PC-3 (cell line): ENCODE measurements at regions not wholly inside any gene's neighbourhood (a gene's known extent, or its start where the extent isn't known, plus 50 kb on each side); places are given as distances from the start of the nearest gene placed in this dataset.

Experiments
- ATAC-seq: fragments of 200-7000 bp; cut with Tn5 transposase; 2 replicates; pipeline ENCODE4 v1.9.1; 2020; ENCODE audit warnings: mild to moderate bottlenecking, moderate library complexity
- BruUV-seq: library from RNA; stranded (reverse); fragments of 400-500 nt; replicated peaks from 2 replicates; lab custom pipeline; 2021; lab: Mats Ljungman, UMichigan
- CTCF ChIA-PET: fragments of 300-600 bp; sonication (Branson Sonifier 250); formaldehyde crosslinking; loops from one replicate; lab custom pipeline; 2022; ENCODE audit warnings: antibody characterized with exemption; lab: Charles Lee
- POLR2A ChIA-PET: fragments of 300-600 bp; sonication (Branson Sonifier 250); formaldehyde crosslinking; loops from one replicate; lab custom pipeline; 2022; ENCODE audit warnings: antibody characterized with exemption; ENCODE audit not compliant: unreplicated experiment; lab: Charles Lee
- DNase-seq: peaks from one replicate; pipeline ENCODE4 v3.0.0-alpha.2; 2015
- H2AFZ ChIP-seq: fragments of 300-600 bp; sonication (generic); 2 replicates; pipeline ENCODE4 v1.6.0; 2016; ENCODE audit warnings: antibody characterized with exemption, low read length
- H3F3A ChIP-seq: fragments of 300-600 bp; sonication (generic); one replicate; pipeline ENCODE4 v1.6.0; 2017; ENCODE audit warnings: antibody characterized with exemption, low read length, control low read depth, mild to moderate bottlenecking; ENCODE audit not compliant: unreplicated experiment
- H3K27ac ChIP-seq: fragments of 300-600 bp; sonication (generic); 2 replicates; pipeline ENCODE4 v1.5.1; 2016; ENCODE audit warnings: mild to moderate bottlenecking, low read length
- H3K27me3 ChIP-seq: fragments of 300-600 bp; sonication (generic); 2 replicates; pipeline ENCODE4 v1.6.1; 2016; ENCODE audit warnings: low read length, mixed read lengths
- H3K36me3 ChIP-seq: fragments of 300-600 bp; sonication (generic); 2 replicates; pipeline ENCODE4 v1.6.1; 2016; ENCODE audit warnings: low read depth, mixed run types, low read length, mixed read lengths
- H3K4me1 ChIP-seq: fragments of 300-600 bp; sonication (generic); 2 replicates; pipeline ENCODE4 v1.5.1; 2016; ENCODE audit warnings: low read length; ENCODE audit not compliant: insufficient read depth
- H3K4me2 ChIP-seq: fragments of 300-600 bp; sonication (generic); 2 replicates; pipeline ENCODE4 v1.6.0; 2016; ENCODE audit warnings: low read length
- H3K4me3 ChIP-seq: fragments of 300-600 bp; sonication (generic); 2 replicates; pipeline ENCODE4 v1.5.1; 2016; ENCODE audit warnings: mild to moderate bottlenecking, low read length, mixed read lengths
- H3K79me2 ChIP-seq: fragments of 300-600 bp; sonication (generic); 2 replicates; pipeline ENCODE4 v1.6.1; 2017; ENCODE audit warnings: low read length, mixed read lengths
- H3K9ac ChIP-seq: fragments of 300-600 bp; sonication (generic); 2 replicates; pipeline ENCODE4 v1.6.0; 2016; ENCODE audit warnings: mild to moderate bottlenecking, low read length
- H3K9me2 ChIP-seq: fragments of 300-600 bp; sonication (generic); replicated peaks from 2 replicates; pipeline ENCODE4 v1.6.1; 2016; ENCODE audit warnings: mixed run types, low read length, mixed read lengths
- H3K9me3 ChIP-seq: fragments of 300-600 bp; sonication (generic); 2 replicates; pipeline ENCODE4 v1.6.1; 2016; ENCODE audit warnings: low read length, mixed read lengths
- H4K20me1 ChIP-seq: fragments of 300-600 bp; sonication (generic); 2 replicates; pipeline ENCODE4 v1.6.1; 2016; ENCODE audit warnings: low read length, mixed read lengths
- EZH2 ChIP-seq: fragments of 300-600 bp; sonication (generic); IDR thresholded peaks from one replicate; pipeline ENCODE4 v1.6.1; 2017; ENCODE audit warnings: antibody characterized with exemption, mild to moderate bottlenecking, low read length; ENCODE audit not compliant: unreplicated experiment
- EZH2phosphoT487 ChIP-seq: fragments of 300-600 bp; sonication (generic); IDR thresholded peaks from 2 replicates; pipeline ENCODE4 v1.6.1; 2018; ENCODE audit warnings: mild to moderate bottlenecking, antibody characterized with exemption, low read length, borderline replicate concordance
- intact Hi-C: fragments of 100-400 bp; cut with micrococcal nuclease; formaldehyde crosslinking; loops from 2 replicates; pipeline ENCODE4 v1.9.0; 2023
- TF ChIP-seq, protein P1 (sequence below): fragments of 300-600 bp; sonication (generic); conservative IDR thresholded peaks from 2 replicates; pipeline ENCODE4 v1.5.1; 2017; ENCODE audit warnings: antibody characterized with exemption, low read depth, mild to moderate bottlenecking, low read length

DNA sequence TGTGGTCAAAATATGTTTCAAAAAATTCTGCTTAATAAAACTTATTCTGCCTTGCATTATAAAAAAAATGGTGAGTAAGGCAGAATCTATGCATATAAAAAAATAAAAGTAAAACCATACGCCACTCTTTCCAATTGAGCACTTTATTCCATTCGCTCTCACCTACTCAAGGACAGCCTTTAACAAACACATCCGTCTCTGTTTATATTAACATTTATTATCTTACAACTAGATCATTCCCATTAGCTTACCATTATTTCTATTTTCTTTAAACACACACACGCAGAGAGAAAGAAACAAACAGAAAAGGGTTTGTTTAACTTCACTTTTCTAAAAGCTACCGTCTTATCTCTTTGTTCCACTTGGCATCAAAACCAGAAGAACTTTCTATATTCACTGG, 598.9 kb upstream of the CHRM3 start:
- H3K27me3 ChIP-seq: no peaks in the 10 kb centered on the region
- TF ChIP-seq, protein P1, sequence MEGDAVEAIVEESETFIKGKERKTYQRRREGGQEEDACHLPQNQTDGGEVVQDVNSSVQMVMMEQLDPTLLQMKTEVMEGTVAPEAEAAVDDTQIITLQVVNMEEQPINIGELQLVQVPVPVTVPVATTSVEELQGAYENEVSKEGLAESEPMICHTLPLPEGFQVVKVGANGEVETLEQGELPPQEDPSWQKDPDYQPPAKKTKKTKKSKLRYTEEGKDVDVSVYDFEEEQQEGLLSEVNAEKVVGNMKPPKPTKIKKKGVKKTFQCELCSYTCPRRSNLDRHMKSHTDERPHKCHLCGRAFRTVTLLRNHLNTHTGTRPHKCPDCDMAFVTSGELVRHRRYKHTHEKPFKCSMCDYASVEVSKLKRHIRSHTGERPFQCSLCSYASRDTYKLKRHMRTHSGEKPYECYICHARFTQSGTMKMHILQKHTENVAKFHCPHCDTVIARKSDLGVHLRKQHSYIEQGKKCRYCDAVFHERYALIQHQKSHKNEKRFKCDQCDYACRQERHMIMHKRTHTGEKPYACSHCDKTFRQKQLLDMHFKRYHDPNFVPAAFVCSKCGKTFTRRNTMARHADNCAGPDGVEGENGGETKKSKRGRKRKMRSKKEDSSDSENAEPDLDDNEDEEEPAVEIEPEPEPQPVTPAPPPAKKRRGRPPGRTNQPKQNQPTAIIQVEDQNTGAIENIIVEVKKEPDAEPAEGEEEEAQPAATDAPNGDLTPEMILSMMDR: no peak
- TF ChIP-seq EZH2phosphoT487 (no peak), EZH2 (no peak)
- H3K79me2 ChIP-seq: no peaks in the 10 kb centered on the region
- no peaks in the 10 kb centered on the region for H4K20me1 ChIP-seq
- no peaks in the 10 kb centered on the region for H3K36me3 ChIP-seq
- intact Hi-C loops: no loop called here
- BruUV-seq: no TSS peak
- no peak overlapping the region for H2AFZ ChIP-seq
- no peak overlapping the region for H3K4me2 ChIP-seq
- H3K9me2 ChIP-seq: no peaks in the 10 kb centered on the region
- H3K27ac ChIP-seq: no peak overlapping the region
- no peaks in the 10 kb centered on the region for H3K9me3 ChIP-seq
- ATAC-seq (no peak), DNase-seq (no peak)
- no peak overlapping the region for H3K4me3 ChIP-seq
- ChIA-PET POLR2A (no interaction called here), CTCF (no interaction called here)
- no peak overlapping the region for H3K9ac ChIP-seq
- H3F3A ChIP-seq: no peaks in the 10 kb centered on the region
- no peaks in the 10 kb centered on the region for H3K4me1 ChIP-seq

DNA sequence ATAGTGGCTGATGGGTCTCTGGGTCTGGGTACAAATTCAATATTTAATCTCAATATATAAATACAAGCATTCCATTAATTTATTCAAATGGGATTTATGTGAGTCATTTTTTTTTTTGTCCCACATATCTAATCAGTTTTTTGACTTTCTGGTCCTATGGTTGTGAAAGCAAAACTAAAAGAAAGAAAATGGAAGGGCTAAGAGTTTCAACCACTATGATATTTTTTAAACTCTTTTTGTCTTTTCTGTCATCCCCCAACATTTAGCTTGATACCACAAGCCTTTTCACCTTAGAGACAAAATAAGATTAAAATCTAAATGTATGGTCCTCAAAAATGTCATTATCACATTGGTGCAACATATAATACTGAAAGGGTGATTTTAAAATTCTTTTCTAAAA, 602.7 kb upstream of the CHRM3 start:
- DNase-seq (no peak), ATAC-seq (no peak)
- Histone ChIP-seq H3K27me3 (no peaks in the 10 kb centered on the region), H2AFZ (no peak overlapping the region), H3K9ac (no peak overlapping the region), H3K4me1 (no peaks in the 10 kb centered on the region), H3K4me2 (no peak overlapping the region), H4K20me1 (no peaks in the 10 kb centered on the region), H3K4me3 (no peak overlapping the region), H3K36me3 (no peaks in the 10 kb centered on the region), H3K79me2 (no peaks in the 10 kb centered on the region), H3K9me3 (no peaks in the 10 kb centered on the region), H3K27ac (no peak overlapping the region), H3F3A (no peaks in the 10 kb centered on the region), H3K9me2 (no peaks in the 10 kb centered on the region)
- BruUV-seq: no TSS peak
- ChIA-PET CTCF (no interaction called here), POLR2A (no interaction called here)
- intact Hi-C loops: no loop called here
- TF ChIP-seq, protein P1: no peak
- TF ChIP-seq EZH2: no peak
- TF ChIP-seq EZH2phosphoT487: no peak

DNA sequence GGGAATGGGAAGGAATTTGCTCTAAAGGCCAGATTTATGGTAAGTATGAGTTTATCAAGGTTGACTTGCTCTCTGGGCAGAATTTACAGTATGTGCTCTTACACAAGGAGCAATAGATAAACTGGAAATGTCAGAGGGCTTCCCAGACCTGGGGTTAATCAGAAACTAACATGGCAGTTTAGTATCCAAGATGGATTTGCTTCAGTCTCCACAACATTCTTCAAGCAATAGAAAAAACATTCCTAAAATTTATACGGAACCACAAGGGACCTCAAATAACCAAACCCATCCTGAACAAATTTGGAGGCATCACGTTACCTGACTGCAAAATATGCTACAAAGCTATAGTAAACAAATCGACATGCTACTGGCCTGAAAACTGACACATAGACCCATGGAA, 606.7 kb upstream of the CHRM3 start:
- Histone ChIP-seq H3K4me3 (no peak overlapping the region), H3K9me2 (no peaks in the 10 kb centered on the region), H3K27me3 (no peaks in the 10 kb centered on the region), H3K9ac (no peak overlapping the region), H3K9me3 (no peaks in the 10 kb centered on the region), H3K27ac (no peak overlapping the region), H3K79me2 (no peaks in the 10 kb centered on the region), H3K4me1 (no peaks in the 10 kb centered on the region), H3F3A (no peaks in the 10 kb centered on the region), H2AFZ (no peak overlapping the region), H3K36me3 (no peaks in the 10 kb centered on the region), H3K4me2 (no peak overlapping the region), H4K20me1 (no peaks in the 10 kb centered on the region)
- ChIA-PET CTCF (no interaction called here), POLR2A (no interaction called here)
- BruUV-seq: no TSS peak
- ATAC-seq (no peak), DNase-seq (no peak)
- TF ChIP-seq, protein P1: no peak
- TF ChIP-seq EZH2 (no peak), EZH2phosphoT487 (no peak)
- intact Hi-C loops: no loop called here
